GM10266 (cell line): ENCODE measurements at regions not wholly inside any gene's neighbourhood (a gene's known extent, or its start where the extent isn't known, plus 50 kb on each side); places are given as distances from the start of the nearest gene placed in this dataset.
"Not testable (repeated sequence)": the region's sequence is repeated elsewhere in the genome, so short reads cannot be mapped to it uniquely, and the experiment has no call there.

ENCODE experiments used
- DNase-seq: peaks from one replicate; pipeline ENCODE4 v3.0.0; 2012; ENCODE audit errors: extremely low spot score
- CTCF ChIP-seq: IDR thresholded peaks from 2 replicates; pipeline ENCODE4 v1.5.1; 2012; ENCODE audit warnings: mild to moderate bottlenecking, low read depth; ENCODE audit not compliant: control insufficient read depth, insufficient read depth; ENCODE audit errors: missing control alignments

DNA sequence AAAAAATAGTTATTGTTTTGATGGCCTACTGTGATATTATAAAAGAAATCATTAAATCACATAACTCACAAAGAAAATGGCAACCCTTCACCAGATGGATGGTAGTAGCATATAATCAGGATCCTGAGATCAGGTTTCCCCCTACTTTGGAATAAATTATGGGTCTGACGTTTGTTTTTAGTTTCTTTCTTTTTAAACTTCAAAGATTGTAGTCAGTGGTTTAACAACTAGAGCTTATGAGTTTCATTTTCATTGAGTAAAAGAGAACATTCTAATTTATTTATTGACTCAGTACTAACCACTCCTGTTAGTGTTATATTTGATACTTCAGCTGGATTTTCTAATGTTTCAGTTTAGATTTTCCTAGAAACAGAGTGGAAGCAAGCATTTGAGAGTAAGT, 218.0 kb upstream of the PCSK5 start:
- TF ChIP-seq CTCF = no peak
- DNase-seq = no peak

- no peak for DNase-seq
- no peak for TF ChIP-seq CTCF
Measured at GRCh38 chr9:75683591-75683990, 206.9 kb upstream of the PCSK5 start.

DNA sequence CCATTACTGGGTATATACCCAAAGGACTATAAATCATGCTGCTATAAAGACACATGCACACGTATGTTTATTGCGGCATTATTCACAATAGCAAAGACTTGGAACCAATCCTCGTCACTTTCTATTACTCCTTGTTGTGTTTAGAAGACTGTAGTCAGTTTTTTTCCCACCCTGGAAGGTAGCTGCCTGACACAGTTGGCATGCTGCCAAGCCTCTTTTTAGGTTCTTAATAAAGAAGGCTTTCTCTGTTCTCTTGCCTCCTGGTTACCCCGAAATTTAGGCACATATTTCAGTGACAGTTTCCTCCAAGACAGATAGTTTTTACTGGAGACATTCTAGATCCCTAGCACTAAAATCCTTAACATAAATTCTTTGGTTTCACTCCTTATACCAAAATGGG, 205.4 kb upstream of the PCSK5 start:
- DNase-seq = no peak
- no peak for TF ChIP-seq CTCF

- no peak for TF ChIP-seq CTCF
- no peak for DNase-seq
Measured at GRCh38 chr9:75687359-75687953, 203.0 kb upstream of the PCSK5 start.

DNA sequence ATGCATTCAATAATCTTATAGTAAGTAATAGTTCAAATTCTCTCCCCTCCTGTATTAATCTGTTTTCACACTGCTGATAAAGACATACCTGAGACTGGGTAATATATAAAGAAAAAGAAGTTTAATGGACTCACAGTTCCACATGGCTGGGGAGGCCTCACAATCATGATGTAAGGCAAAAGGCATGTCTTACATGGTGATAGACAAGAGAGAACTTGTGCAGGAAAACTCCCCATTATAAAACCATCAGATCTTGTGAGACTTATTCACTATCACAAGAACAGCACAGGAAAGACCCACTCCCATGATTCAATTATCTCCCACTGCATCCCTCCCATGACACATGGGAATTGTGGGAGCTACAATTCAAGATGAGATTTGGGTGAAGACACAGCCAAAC, 199.9 kb upstream of the PCSK5 start:
- DNase-seq = not testable (repeated sequence)

- DNase-seq = no peak
- no peak for TF ChIP-seq CTCF
Measured at GRCh38 chr9:75691408-75691807, 199.1 kb upstream of the PCSK5 start.

DNA sequence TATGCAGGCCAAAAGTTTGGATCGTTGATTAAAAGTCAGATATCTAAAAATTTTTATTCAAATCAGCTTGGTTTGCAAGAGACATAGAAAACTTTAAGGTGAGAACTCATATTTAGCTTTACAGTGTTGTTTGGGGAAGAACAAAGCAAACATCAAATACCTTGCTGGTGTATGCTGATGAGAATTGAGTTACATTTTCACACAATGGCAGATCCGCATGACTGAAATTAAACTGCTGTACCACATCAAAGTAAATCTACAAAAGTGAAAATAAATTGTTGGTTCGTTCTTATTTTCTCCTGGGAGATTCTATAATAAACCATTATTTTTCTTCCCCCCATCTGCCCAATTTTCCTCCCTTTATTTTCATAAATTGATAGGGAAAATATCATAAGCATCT, 198.2 kb upstream of the PCSK5 start:
- DNase-seq = no peak
- TF ChIP-seq CTCF = no peak

GRCh38 chr9:75695921-75696320, 194.6 kb upstream of the PCSK5 start:
- no peak for TF ChIP-seq CTCF
- DNase-seq = no peak
